Fibroblast of the conjunctiva (primary cell): ENCODE measurements at regions not wholly inside any gene's neighbourhood (a gene's known extent, or its start where the extent isn't known, plus 50 kb on each side); places are given as distances from the start of the nearest gene placed in this dataset.
"Not testable (repeated sequence)": the region's sequence is repeated elsewhere in the genome, so short reads cannot be mapped to it uniquely, and the experiment has no call there.

ENCODE experiments used
- DNase-seq: peaks from one replicate; pipeline ENCODE4 v3.0.0-alpha.2; 2010; ENCODE audit warnings: low read depth

GRCh38 chr7:115206374-115206773, 284.5 kb downstream of the MDFIC start:
- not testable (repeated sequence) for DNase-seq

- no peak for DNase-seq
Measured at GRCh38 chr7:115198143-115198542, 276.2 kb downstream of the MDFIC start.

- DNase-seq: no peak
Measured at GRCh38 chr7:115195208-115195607, 273.3 kb downstream of the MDFIC start.

GRCh38 chr7:115191526-115191925, 269.6 kb downstream of the MDFIC start:
- no peak for DNase-seq

GRCh38 chr7:115183431-115184057, 261.6 kb downstream of the MDFIC start:
- DNase-seq: no peak

- peak; percentile 1 for DNase-seq
Measured at GRCh38 chr7:115178835-115179234, 256.9 kb downstream of the MDFIC start.

- no peak for DNase-seq
Measured at GRCh38 chr7:115177823-115178222, 255.9 kb downstream of the MDFIC start.

GRCh38 chr7:115177103-115177502, 255.2 kb downstream of the MDFIC start:
- DNase-seq: no peak

- not testable (repeated sequence) for DNase-seq
Measured at GRCh38 chr7:115172397-115172796, 250.5 kb downstream of the MDFIC start.

- no peak for DNase-seq
Measured at GRCh38 chr7:115153769-115154477, 232.0 kb downstream of the MDFIC start.

- DNase-seq: no peak
Measured at GRCh38 chr7:115153176-115153575, 231.3 kb downstream of the MDFIC start.

- DNase-seq: no peak
Measured at GRCh38 chr7:115146148-115146547, 224.3 kb downstream of the MDFIC start.

- peak; percentile 69 for DNase-seq
Measured at GRCh38 chr7:115145512-115145911, 223.6 kb downstream of the MDFIC start.

GRCh38 chr7:115137816-115138215, 215.9 kb downstream of the MDFIC start:
- DNase-seq: no peak

GRCh38 chr7:115136796-115137443, 215.0 kb downstream of the MDFIC start:
- DNase-seq: no peak

- no peak for DNase-seq
Measured at GRCh38 chr7:115135769-115136410, 214.0 kb downstream of the MDFIC start.

- DNase-seq: no peak
Measured at GRCh38 chr7:115135146-115135545, 213.3 kb downstream of the MDFIC start.

GRCh38 chr7:115133248-115133647, 211.4 kb downstream of the MDFIC start:
- DNase-seq: no peak

GRCh38 chr7:115132096-115132495, 210.2 kb downstream of the MDFIC start:
- DNase-seq: no peak

- DNase-seq: no peak
Measured at GRCh38 chr7:115128154-115128553, 206.3 kb downstream of the MDFIC start.

GRCh38 chr7:115127399-115128021, 205.6 kb downstream of the MDFIC start:
- no peak for DNase-seq

- no peak for DNase-seq
Measured at GRCh38 chr7:115125750-115126149, 203.9 kb downstream of the MDFIC start.
